ENCODE measurements at regions not wholly inside any gene's neighbourhood (a gene's known extent, or its start where the extent isn't known, plus 50 kb on each side); places are given as distances from the start of the nearest gene placed in this dataset.
"Not testable (repeated sequence)": the region's sequence is repeated elsewhere in the genome, so short reads cannot be mapped to it uniquely, and the experiment has no call there.

GRCh38 chr4:28109801-28110200 is 1249.2 kb downstream of the STIM2 start:
- H3K9me3 ChIP-seq, result no peaks in the 10 kb centered on the region
- no peak overlapping the region for H3K4me2 ChIP-seq
- CTCF ChIA-PET, result no interaction called here
- DNase-seq, result no peak
- H3K27ac ChIP-seq (ENCODE audit: low read depth in 2 of 2, low read length in 1 of 2), result no peak overlapping the region
- no peaks in the 10 kb centered on the region for H3F3A ChIP-seq (replicated peaks; ENCODE audit: insufficient read depth)
- H3K4me3 ChIP-seq (ENCODE audit: low read depth in 2 of 2, low read length in 1 of 2), result no peak overlapping the region
- no peaks in the 10 kb centered on the region for H4K20me1 ChIP-seq (ENCODE audit: insufficient read depth)
- H3K4me1 ChIP-seq (ENCODE audit: control insufficient read depth in 1 of 2, insufficient read depth in 2 of 2, low read depth in 1 of 2, low read length in 1 of 2), result no peaks in the 10 kb centered on the region
- no peaks in the 10 kb centered on the region for H3K79me2 ChIP-seq (ENCODE audit: insufficient read depth)
- H2AFZ ChIP-seq (ENCODE audit: low read depth), result no peak overlapping the region
- H3K27me3 ChIP-seq (ENCODE audit: insufficient read depth), result peaks cover 6% of the 10 kb centered on the region; the same call in 1 of the 2 replicates
- no peak for TF ChIP-seq RXRA (IDR thresholded peaks at IDR 0.05; ENCODE audit: borderline replicate concordance, low read depth)
- TF ChIP-seq MEF2A (IDR thresholded peaks at IDR 0.05; ENCODE audit: borderline replicate concordance, low read depth), result no peak
- no peak for TF ChIP-seq JUND (IDR thresholded peaks at IDR 0.05)
- TF ChIP-seq MAX (IDR thresholded peaks at IDR 0.05; ENCODE audit: low read depth), result no peak
- no peak for TF ChIP-seq NRF1 (IDR thresholded peaks at IDR 0.05; ENCODE audit: low read depth, low read length)
- no peak for TF ChIP-seq FOXJ3 (CRISPR knock-in tag; IDR thresholded peaks at IDR 0.05)
- no peak for TF ChIP-seq TAF1 (IDR thresholded peaks at IDR 0.05; ENCODE audit: borderline replicate concordance, low read depth, low read length)
- no peak overlapping the region for H3K9ac ChIP-seq
- no peaks in the 10 kb centered on the region for H3K9me2 ChIP-seq
- H3K36me3 ChIP-seq (replicated peaks in 1 of 2; ENCODE audit: control insufficient read depth in 1 of 2, insufficient read depth in 2 of 2, low read length in 1 of 2), result no peaks in the 10 kb centered on the region
- POLR2A ChIA-PET, result no interaction called here

- 40% methylated on average over 2 of the region's 29 CpGs for WGBS (ENCODE audit: low lambda C conversion rate)
- H3K36me3 ChIP-seq (replicated peaks in 1 of 2; ENCODE audit: control insufficient read depth in 1 of 2, insufficient read depth in 2 of 2, low read length in 1 of 2); H3K27me3 ChIP-seq (ENCODE audit: insufficient read depth); H3K27ac ChIP-seq (ENCODE audit: low read depth in 2 of 2, low read length in 1 of 2); H3K9ac ChIP-seq; DNase-seq; H3K9me3 ChIP-seq; H2AFZ ChIP-seq (ENCODE audit: low read depth); H3K4me2 ChIP-seq; H3K4me3 ChIP-seq (ENCODE audit: low read depth in 2 of 2, low read length in 1 of 2); H3K79me2 ChIP-seq (ENCODE audit: insufficient read depth); H4K20me1 ChIP-seq (ENCODE audit: insufficient read depth); POLR2A ChIA-PET; H3F3A ChIP-seq (replicated peaks; ENCODE audit: insufficient read depth); H3K9me2 ChIP-seq; H3K4me1 ChIP-seq (ENCODE audit: control insufficient read depth in 1 of 2, insufficient read depth in 2 of 2, low read depth in 1 of 2, low read length in 1 of 2); CTCF ChIA-PET: not testable (repeated sequence)
These were observed 1252.2 kb downstream of the STIM2 start for GRCh38 chr4:28112691-28113335.

- H3K9me3 ChIP-seq; H3K27me3 ChIP-seq (ENCODE audit: insufficient read depth); H3K4me3 ChIP-seq (ENCODE audit: low read depth in 2 of 2, low read length in 1 of 2); H3K9me2 ChIP-seq; H3K4me1 ChIP-seq (ENCODE audit: control insufficient read depth in 1 of 2, insufficient read depth in 2 of 2, low read depth in 1 of 2, low read length in 1 of 2); POLR2A ChIA-PET; H4K20me1 ChIP-seq (ENCODE audit: insufficient read depth); H3F3A ChIP-seq (replicated peaks; ENCODE audit: insufficient read depth); H3K9ac ChIP-seq; H2AFZ ChIP-seq (ENCODE audit: low read depth); H3K79me2 ChIP-seq (ENCODE audit: insufficient read depth); H3K36me3 ChIP-seq (replicated peaks in 1 of 2; ENCODE audit: control insufficient read depth in 1 of 2, insufficient read depth in 2 of 2, low read length in 1 of 2); H3K4me2 ChIP-seq; H3K27ac ChIP-seq (ENCODE audit: low read depth in 2 of 2, low read length in 1 of 2); CTCF ChIA-PET; DNase-seq: not testable (repeated sequence)
- WGBS (ENCODE audit: low lambda C conversion rate), result 47% methylated on average over 16 of the region's 16 CpGs
These were observed 1252.9 kb downstream of the STIM2 start for GRCh38 chr4:28113586-28113985.

GRCh38 chr4:28116526-28117083 is 1256.0 kb downstream of the STIM2 start:
- H3K27me3 ChIP-seq (ENCODE audit: insufficient read depth); H3K4me1 ChIP-seq (ENCODE audit: control insufficient read depth in 1 of 2, insufficient read depth in 2 of 2, low read depth in 1 of 2, low read length in 1 of 2); H3K9ac ChIP-seq; H3K36me3 ChIP-seq (replicated peaks in 1 of 2; ENCODE audit: control insufficient read depth in 1 of 2, insufficient read depth in 2 of 2, low read length in 1 of 2); H3K9me2 ChIP-seq; H3F3A ChIP-seq (replicated peaks; ENCODE audit: insufficient read depth); H3K79me2 ChIP-seq (ENCODE audit: insufficient read depth); CTCF ChIA-PET; H3K27ac ChIP-seq (ENCODE audit: low read depth in 2 of 2, low read length in 1 of 2); H3K4me2 ChIP-seq; H2AFZ ChIP-seq (ENCODE audit: low read depth); H3K9me3 ChIP-seq; H4K20me1 ChIP-seq (ENCODE audit: insufficient read depth); DNase-seq; H3K4me3 ChIP-seq (ENCODE audit: low read depth in 2 of 2, low read length in 1 of 2); POLR2A ChIA-PET: not testable (repeated sequence)
- 46% methylated on average over 11 of the region's 12 CpGs for WGBS (ENCODE audit: low lambda C conversion rate)

Measured in SK-N-SH (cell line).